ENCODE measurements at regions not wholly inside any gene's neighbourhood (a gene's known extent, or its start where the extent isn't known, plus 50 kb on each side); places are given as distances from the start of the nearest gene placed in this dataset.

- TF ChIP-seq ARNT (IDR thresholded peaks at IDR 0.05) (no peak), SP1 (IDR thresholded peaks at IDR 0.05) (no peak), HDGF (IDR thresholded peaks at IDR 0.05; ENCODE audit: borderline replicate concordance) (no peak), BHLHE40 (IDR thresholded peaks at IDR 0.05; ENCODE audit: borderline replicate concordance) (no peak), SUZ12 (IDR thresholded peaks at IDR 0.05) (no peak), CTBP1 (IDR thresholded peaks at IDR 0.05; ENCODE audit: borderline replicate concordance) (no peak), ZNF384 (IDR thresholded peaks at IDR 0.05) (no peak), FOXA1 (IDR thresholded peaks at IDR 0.05) (no peak), LEF1 (IDR thresholded peaks at IDR 0.05; ENCODE audit: borderline replicate concordance) (no peak), L3MBTL2 (conservative IDR thresholded peaks at IDR 0.05) (no peak)
These were observed 326.9 kb downstream of the TENT4A start for GRCh38 chr5:7040111-7040510.

All from HEK293T (cell line).